ENCODE measurements at regions not wholly inside any gene's neighbourhood (a gene's known extent, or its start where the extent isn't known, plus 50 kb on each side); places are given as distances from the start of the nearest gene placed in this dataset.

DNA sequence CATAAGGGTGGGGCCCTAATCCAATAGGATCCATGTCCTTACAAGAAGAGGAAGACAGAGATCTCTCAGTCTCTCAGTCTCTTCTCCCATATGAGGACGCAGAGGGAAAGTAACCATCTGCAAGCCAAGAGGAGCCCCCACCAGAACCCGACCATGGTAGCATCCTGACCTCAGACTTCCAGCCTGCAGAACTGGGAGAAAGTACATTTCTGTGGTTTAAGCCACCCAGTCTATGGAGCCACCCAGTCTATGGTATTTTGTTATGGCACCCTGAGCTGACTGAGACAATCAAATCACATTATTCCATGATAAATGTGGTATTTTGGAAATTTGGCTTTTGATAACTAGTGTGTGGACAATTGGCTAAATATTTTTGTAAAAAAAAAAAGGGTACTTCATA, 101.5 kb upstream of the TMC3 start:
- Histone ChIP-seq H3K27me3 (no peaks in the 10 kb centered on the region), H3K9me3 (no peaks in the 10 kb centered on the region), H3K36me3 (no peaks in the 10 kb centered on the region), H3K4me1 (peaks cover 0 to 5% (median 0%) of the 10 kb centered on the region in 12 donors), H3K4me3 (no peak overlapping the region), H3K27ac (no peak overlapping the region)
- DNase-seq: no peak
- ATAC-seq: no peak
- intact Hi-C loops (cut with DNase I): loop anchor here in 3 of 10 donors (5.0 kb wide), 3 partner anchors 63 to 722 kb away; partner anchors contain the start of gene MEX3B (in 1 of the 3)
- 74 to 95% (median 86%) methylated on average over 2 of the region's 2 CpGs for WGBS, 4 donors
- no peak for TF ChIP-seq POLR2A (IDR thresholded peaks at IDR 0.05)
- TF ChIP-seq, protein P1, sequence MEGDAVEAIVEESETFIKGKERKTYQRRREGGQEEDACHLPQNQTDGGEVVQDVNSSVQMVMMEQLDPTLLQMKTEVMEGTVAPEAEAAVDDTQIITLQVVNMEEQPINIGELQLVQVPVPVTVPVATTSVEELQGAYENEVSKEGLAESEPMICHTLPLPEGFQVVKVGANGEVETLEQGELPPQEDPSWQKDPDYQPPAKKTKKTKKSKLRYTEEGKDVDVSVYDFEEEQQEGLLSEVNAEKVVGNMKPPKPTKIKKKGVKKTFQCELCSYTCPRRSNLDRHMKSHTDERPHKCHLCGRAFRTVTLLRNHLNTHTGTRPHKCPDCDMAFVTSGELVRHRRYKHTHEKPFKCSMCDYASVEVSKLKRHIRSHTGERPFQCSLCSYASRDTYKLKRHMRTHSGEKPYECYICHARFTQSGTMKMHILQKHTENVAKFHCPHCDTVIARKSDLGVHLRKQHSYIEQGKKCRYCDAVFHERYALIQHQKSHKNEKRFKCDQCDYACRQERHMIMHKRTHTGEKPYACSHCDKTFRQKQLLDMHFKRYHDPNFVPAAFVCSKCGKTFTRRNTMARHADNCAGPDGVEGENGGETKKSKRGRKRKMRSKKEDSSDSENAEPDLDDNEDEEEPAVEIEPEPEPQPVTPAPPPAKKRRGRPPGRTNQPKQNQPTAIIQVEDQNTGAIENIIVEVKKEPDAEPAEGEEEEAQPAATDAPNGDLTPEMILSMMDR (IDR thresholded peaks at IDR 0.05): no peak

- Histone ChIP-seq H3K27ac (no peak overlapping the region), H3K36me3 (no peaks in the 10 kb centered on the region), H3K4me3 (no peak overlapping the region), H3K9me3 (no peaks in the 10 kb centered on the region), H3K4me1 (peaks cover 0 to 5% (median 0%) of the 10 kb centered on the region in 12 donors), H3K27me3 (no peaks in the 10 kb centered on the region)
- intact Hi-C loops (cut with DNase I): no loop called here
- TF ChIP-seq, protein P1 (IDR thresholded peaks at IDR 0.05): no peak
- no peak for TF ChIP-seq POLR2A (IDR thresholded peaks at IDR 0.05)
- no peak for DNase-seq
- WGBS, 4 donors: 94 to 97% (median 96%) methylated on average over 5 of the region's 5 CpGs
- no peak for ATAC-seq
These were observed 99.9 kb upstream of the TMC3 start for GRCh38 chr15:81473946-81474345.

GRCh38 chr15:81473177-81473576, 99.2 kb upstream of the TMC3 start:
- TF ChIP-seq POLR2A (IDR thresholded peaks at IDR 0.05): no peak
- TF ChIP-seq, protein P1 (IDR thresholded peaks at IDR 0.05): no peak
- no peaks in the 10 kb centered on the region for H3K36me3 ChIP-seq
- intact Hi-C loops (cut with DNase I): no loop called here
- H3K4me3 ChIP-seq: no peak overlapping the region
- no peaks in the 10 kb centered on the region for H3K9me3 ChIP-seq
- DNase-seq: no peak
- peaks cover 0 to 5% (median 0%) of the 10 kb centered on the region in 12 donors for H3K4me1 ChIP-seq
- H3K27me3 ChIP-seq: no peaks in the 10 kb centered on the region
- 41 to 52% (median 47%) methylated on average over 4 of the region's 4 CpGs for WGBS, 4 donors
- H3K27ac ChIP-seq: no peak overlapping the region
- peak in 1 of 4 donors; percentile 20 for ATAC-seq

DNA sequence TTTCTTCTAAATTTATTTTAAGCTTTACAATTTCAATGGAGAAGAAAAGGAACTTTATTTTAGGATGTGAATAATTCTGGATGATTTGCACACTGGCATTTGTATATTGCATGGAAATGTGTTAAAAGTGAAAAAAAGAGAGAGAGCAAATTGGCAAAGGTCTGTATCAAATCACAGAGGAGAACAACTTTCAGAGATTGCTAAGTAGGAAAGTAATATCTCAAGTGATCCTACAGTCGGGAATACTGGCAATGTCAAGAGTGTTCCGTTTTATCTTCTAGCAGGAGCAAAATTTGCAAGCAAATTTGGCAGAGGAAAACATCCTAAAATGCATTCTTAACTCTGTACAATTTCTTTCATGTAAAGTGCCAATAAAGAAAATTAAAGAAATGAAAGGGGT, 97.1 kb upstream of the TMC3 start:
- ATAC-seq: no peak
- intact Hi-C loops (cut with DNase I): no loop called here
- Histone ChIP-seq H3K9me3 (no peaks in the 10 kb centered on the region), H3K4me1 (peaks cover 0 to 5% (median 0%) of the 10 kb centered on the region in 12 donors), H3K4me3 (no peak overlapping the region), H3K27me3 (peaks cover 0 to 7% (median 0%) of the 10 kb centered on the region in 9 donors), H3K36me3 (no peaks in the 10 kb centered on the region), H3K27ac (no peak overlapping the region)
- 29 to 55% (median 42%) methylated on average over 2 of the region's 2 CpGs for WGBS, 4 donors
- no peak for TF ChIP-seq POLR2A (IDR thresholded peaks at IDR 0.05)
- TF ChIP-seq, protein P1 (IDR thresholded peaks at IDR 0.05): no peak
- DNase-seq: no peak
